ENCODE measurements at regions not wholly inside any gene's neighbourhood (a gene's known extent, or its start where the extent isn't known, plus 50 kb on each side); places are given as distances from the start of the nearest gene placed in this dataset.

DNA sequence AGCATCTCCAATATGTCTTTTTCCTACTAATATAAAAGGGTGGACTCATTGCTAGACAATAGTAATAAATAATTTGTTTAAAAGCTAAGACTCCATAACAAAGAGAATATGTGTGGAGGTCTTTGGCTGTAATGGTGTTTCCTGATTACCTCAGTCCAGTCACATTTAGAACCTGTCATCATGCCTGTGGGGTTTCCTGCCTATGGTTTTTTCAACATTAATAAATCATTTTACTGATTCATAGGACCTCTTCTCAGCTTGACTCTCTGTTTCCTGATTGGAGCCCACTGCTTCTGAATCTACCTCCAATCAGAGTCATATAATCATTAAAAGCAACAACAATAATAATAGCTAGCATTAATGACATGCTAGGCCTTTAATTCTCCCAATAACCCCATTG, 52.4 kb upstream of the GNAI1 start:
- Mint-ChIP-seq H3K9me3 (ENCODE audit: unreplicated experiment) (no peaks in the 10 kb centered on the region), H3K27me3 (ENCODE audit: insufficient read depth, unreplicated experiment) (peaks cover 4% of the 10 kb centered on the region), H3K4me3 (ENCODE audit: unreplicated experiment) (no peak overlapping the region), H3K27ac (ENCODE audit: unreplicated experiment) (no peak overlapping the region), H3K36me3 (ENCODE audit: insufficient read depth, unreplicated experiment) (no peaks in the 10 kb centered on the region), H3K4me1 (ENCODE audit: low read depth, unreplicated experiment) (peaks cover 7% of the 10 kb centered on the region)
- CTCF ChIA-PET = no interaction called here
- intact Hi-C loops (cut with micrococcal nuclease; ENCODE audit: unreplicated experiment) = no loop called here
- TF ChIP-seq, protein P1, sequence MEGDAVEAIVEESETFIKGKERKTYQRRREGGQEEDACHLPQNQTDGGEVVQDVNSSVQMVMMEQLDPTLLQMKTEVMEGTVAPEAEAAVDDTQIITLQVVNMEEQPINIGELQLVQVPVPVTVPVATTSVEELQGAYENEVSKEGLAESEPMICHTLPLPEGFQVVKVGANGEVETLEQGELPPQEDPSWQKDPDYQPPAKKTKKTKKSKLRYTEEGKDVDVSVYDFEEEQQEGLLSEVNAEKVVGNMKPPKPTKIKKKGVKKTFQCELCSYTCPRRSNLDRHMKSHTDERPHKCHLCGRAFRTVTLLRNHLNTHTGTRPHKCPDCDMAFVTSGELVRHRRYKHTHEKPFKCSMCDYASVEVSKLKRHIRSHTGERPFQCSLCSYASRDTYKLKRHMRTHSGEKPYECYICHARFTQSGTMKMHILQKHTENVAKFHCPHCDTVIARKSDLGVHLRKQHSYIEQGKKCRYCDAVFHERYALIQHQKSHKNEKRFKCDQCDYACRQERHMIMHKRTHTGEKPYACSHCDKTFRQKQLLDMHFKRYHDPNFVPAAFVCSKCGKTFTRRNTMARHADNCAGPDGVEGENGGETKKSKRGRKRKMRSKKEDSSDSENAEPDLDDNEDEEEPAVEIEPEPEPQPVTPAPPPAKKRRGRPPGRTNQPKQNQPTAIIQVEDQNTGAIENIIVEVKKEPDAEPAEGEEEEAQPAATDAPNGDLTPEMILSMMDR (IDR thresholded peaks at IDR 0.05; ENCODE audit: insufficient read depth in 1 of 2, low read depth in 1 of 2, low read length in 1 of 2, severe bottlenecking in 1 of 2, unreplicated experiment in 1 of 2) = no peak
- DNase-seq = no peak
- H3K4me3 ChIP-seq (ENCODE audit: low read depth, low read length) = no peak overlapping the region
- POLR2A ChIA-PET = no interaction called here
- H3K4me1 ChIP-seq = no peaks in the 10 kb centered on the region
- H3K27me3 ChIP-seq (replicated peaks; ENCODE audit: control insufficient read depth, insufficient read depth, low read length) = no peaks in the 10 kb centered on the region
- no TSS peak for BruUV-seq (replicated peaks)
- no peaks in the 10 kb centered on the region for H3K36me3 ChIP-seq (ENCODE audit: control insufficient read depth, insufficient read depth, low read length)
- H3K9me3 ChIP-seq = no peaks in the 10 kb centered on the region

- TF ChIP-seq, protein P1 (IDR thresholded peaks at IDR 0.05; ENCODE audit: insufficient read depth in 1 of 2, low read depth in 1 of 2, low read length in 1 of 2, severe bottlenecking in 1 of 2, unreplicated experiment in 1 of 2) = no peak
- Mint-ChIP-seq H3K4me3 (ENCODE audit: unreplicated experiment) (no peak overlapping the region), H3K9me3 (ENCODE audit: unreplicated experiment) (no peaks in the 10 kb centered on the region), H3K4me1 (ENCODE audit: low read depth, unreplicated experiment) (peaks cover 7% of the 10 kb centered on the region), H3K27ac (ENCODE audit: unreplicated experiment) (no peak overlapping the region), H3K27me3 (ENCODE audit: insufficient read depth, unreplicated experiment) (peaks cover 4% of the 10 kb centered on the region), H3K36me3 (ENCODE audit: insufficient read depth, unreplicated experiment) (no peaks in the 10 kb centered on the region)
- no peak overlapping the region for H3K4me3 ChIP-seq (ENCODE audit: low read depth, low read length)
- no TSS peak for BruUV-seq (replicated peaks)
- no peaks in the 10 kb centered on the region for H3K27me3 ChIP-seq (replicated peaks; ENCODE audit: control insufficient read depth, insufficient read depth, low read length)
- ChIA-PET CTCF (no interaction called here), POLR2A (no interaction called here)
- no peaks in the 10 kb centered on the region for H3K4me1 ChIP-seq
- no peaks in the 10 kb centered on the region for H3K36me3 ChIP-seq (ENCODE audit: control insufficient read depth, insufficient read depth, low read length)
- DNase-seq = no peak
- no peaks in the 10 kb centered on the region for H3K9me3 ChIP-seq
- intact Hi-C loops (cut with micrococcal nuclease; ENCODE audit: unreplicated experiment) = no loop called here
Observed at GRCh38 chr7:80078886-80079285, 55.7 kb upstream of the GNAI1 start.

GRCh38 chr7:80078159-80078731, 56.4 kb upstream of the GNAI1 start:
- no peaks in the 10 kb centered on the region for H3K36me3 Mint-ChIP-seq (ENCODE audit: insufficient read depth, unreplicated experiment)
- H3K4me1 Mint-ChIP-seq (ENCODE audit: low read depth, unreplicated experiment) = peaks cover 7% of the 10 kb centered on the region
- Histone ChIP-seq H3K9me3 (no peaks in the 10 kb centered on the region), H3K4me3 (ENCODE audit: low read depth, low read length) (no peak overlapping the region), H3K36me3 (ENCODE audit: control insufficient read depth, insufficient read depth, low read length) (no peaks in the 10 kb centered on the region), H3K27me3 (replicated peaks; ENCODE audit: control insufficient read depth, insufficient read depth, low read length) (no peaks in the 10 kb centered on the region), H3K4me1 (no peaks in the 10 kb centered on the region)
- CTCF ChIA-PET = no interaction called here
- no peaks in the 10 kb centered on the region for H3K9me3 Mint-ChIP-seq (ENCODE audit: unreplicated experiment)
- TF ChIP-seq, protein P1 (IDR thresholded peaks at IDR 0.05; ENCODE audit: insufficient read depth in 1 of 2, low read depth in 1 of 2, low read length in 1 of 2, severe bottlenecking in 1 of 2, unreplicated experiment in 1 of 2) = no peak
- BruUV-seq (replicated peaks) = no TSS peak
- peak overlapping the region; percentile 30 for H3K4me3 Mint-ChIP-seq (ENCODE audit: unreplicated experiment)
- peaks cover 4% of the 10 kb centered on the region for H3K27me3 Mint-ChIP-seq (ENCODE audit: insufficient read depth, unreplicated experiment)
- H3K27ac Mint-ChIP-seq (ENCODE audit: unreplicated experiment) = no peak overlapping the region
- no peak for DNase-seq
- intact Hi-C loops (cut with micrococcal nuclease; ENCODE audit: unreplicated experiment) = no loop called here
- POLR2A ChIA-PET = no interaction called here
